OCI-LY7 (cell line): ENCODE measurements at regions not wholly inside any gene's neighbourhood (a gene's known extent, or its start where the extent isn't known, plus 50 kb on each side); places are given as distances from the start of the nearest gene placed in this dataset.

ENCODE experiments used
- BruUV-seq: library from RNA; stranded (reverse); fragments of 400-500 nt; replicated peaks from 2 replicates; lab custom pipeline; 2021; lab: Mats Ljungman, UMichigan
- CTCF ChIA-PET: fragments of 300-600 bp; sonication (Branson Sonifier 250); formaldehyde crosslinking; loops from one replicate; lab custom pipeline; 2022; ENCODE audit warnings: antibody characterized with exemption; ENCODE audit not compliant: unreplicated experiment; lab: Charles Lee
- POLR2A ChIA-PET: fragments of 300-600 bp; sonication (Branson Sonifier 250); formaldehyde crosslinking; loops from one replicate; lab custom pipeline; 2022; ENCODE audit warnings: antibody characterized with exemption; lab: Charles Lee
- DNase-seq: peaks from one replicate; pipeline ENCODE4 v3.0.0-alpha.2; 2015; ENCODE audit warnings: low spot score
- H2AFZ ChIP-seq: fragments of 200-600 bp; sonication (generic), shearing (Covaris generic); 2 replicates; pipeline ENCODE4 v1.6.1; 2014; ENCODE audit warnings: mild to moderate bottlenecking, antibody characterized with exemption, low read length, moderate library complexity
- H3K27ac ChIP-seq: fragments of 200-600 bp; sonication (generic); 2 replicates; pipeline ENCODE4 v1.5.1; 2014; ENCODE audit warnings: mixed run types, low read depth, mild to moderate bottlenecking, moderate library complexity, low read length, inconsistent platforms; ENCODE audit not compliant: poor library complexity, severe bottlenecking
- H3K36me3 ChIP-seq: fragments of 200-600 bp; sonication (generic); 2 replicates; pipeline ENCODE4 v1.6.1; 2014; ENCODE audit warnings: mild to moderate bottlenecking, antibody characterized with exemption, low read length, moderate library complexity, mixed read lengths; ENCODE audit not compliant: insufficient read depth
- H3K4me1 ChIP-seq: fragments of 200-600 bp; sonication (generic); 2 replicates; pipeline ENCODE4 v1.5.1; 2014; ENCODE audit warnings: mild to moderate bottlenecking, low read length; ENCODE audit not compliant: insufficient read depth, poor library complexity, severe bottlenecking
- H3K4me2 ChIP-seq: fragments of 200-600 bp; sonication (generic); 2 replicates; pipeline ENCODE4 v1.6.1; 2014; ENCODE audit warnings: mild to moderate bottlenecking, low read length
- H3K4me3 ChIP-seq: fragments of 200-600 bp; sonication (generic); 2 replicates; pipeline ENCODE4 v1.5.1; 2014; ENCODE audit warnings: mild to moderate bottlenecking, low read depth, low read length; ENCODE audit not compliant: poor library complexity, severe bottlenecking
- H3K79me2 ChIP-seq: fragments of 200-600 bp; sonication (generic); 2 replicates; pipeline ENCODE4 v1.6.1; 2016; ENCODE audit warnings: low read depth, mild to moderate bottlenecking, low read length, moderate library complexity, mixed read lengths; ENCODE audit not compliant: insufficient read depth
- H3K9me2 ChIP-seq: fragments of 200-600 bp; sonication (generic); 2 replicates; pipeline ENCODE4 v1.6.1; 2016; ENCODE audit warnings: mild to moderate bottlenecking, low read length, mixed read lengths; ENCODE audit not compliant: insufficient read depth
- H3K9me3 ChIP-seq: fragments of 200-600 bp; sonication (generic); 2 replicates; pipeline ENCODE4 v1.6.1; 2014; ENCODE audit warnings: mild to moderate bottlenecking, mixed run types, low read length, mixed read lengths
- H4K20me1 ChIP-seq: fragments of 200-600 bp; sonication (generic); 2 replicates; pipeline ENCODE4 v1.6.1; 2014; ENCODE audit warnings: mild to moderate bottlenecking, antibody characterized with exemption, low read length, moderate library complexity, mixed read lengths; ENCODE audit not compliant: insufficient read depth
- CTCF ChIP-seq: fragments of 200-600 bp; sonication (generic); conservative IDR thresholded peaks from 2 replicates; pipeline ENCODE4 v1.5.1; 2014; ENCODE audit warnings: mild to moderate bottlenecking, antibody characterized with exemption, low read length, moderate library complexity, mixed read lengths
- EZH2phosphoT487 ChIP-seq: fragments of 200-600 bp; sonication (generic); IDR thresholded peaks from 2 replicates; pipeline ENCODE4 v1.6.1; 2018; ENCODE audit warnings: low read depth, borderline replicate concordance, mild to moderate bottlenecking, mixed run types, antibody characterized with exemption, low read length, moderate library complexity, mixed read lengths
- intact Hi-C: fragments of 100-400 bp; cut with micrococcal nuclease; formaldehyde crosslinking; loops from one replicate; pipeline ENCODE4 v1.10.0; 2022; ENCODE audit not compliant: unreplicated experiment

GRCh38 chr2:8500124-8501054, 181.5 kb upstream of the ID2 start:
- CTCF ChIA-PET = interaction anchor here (0.6 kb wide), 1 partner anchor 64 kb away, joined by 3 read pairs; no protein-coding TSS in a partner anchor
- no TSS peak for BruUV-seq

DNA sequence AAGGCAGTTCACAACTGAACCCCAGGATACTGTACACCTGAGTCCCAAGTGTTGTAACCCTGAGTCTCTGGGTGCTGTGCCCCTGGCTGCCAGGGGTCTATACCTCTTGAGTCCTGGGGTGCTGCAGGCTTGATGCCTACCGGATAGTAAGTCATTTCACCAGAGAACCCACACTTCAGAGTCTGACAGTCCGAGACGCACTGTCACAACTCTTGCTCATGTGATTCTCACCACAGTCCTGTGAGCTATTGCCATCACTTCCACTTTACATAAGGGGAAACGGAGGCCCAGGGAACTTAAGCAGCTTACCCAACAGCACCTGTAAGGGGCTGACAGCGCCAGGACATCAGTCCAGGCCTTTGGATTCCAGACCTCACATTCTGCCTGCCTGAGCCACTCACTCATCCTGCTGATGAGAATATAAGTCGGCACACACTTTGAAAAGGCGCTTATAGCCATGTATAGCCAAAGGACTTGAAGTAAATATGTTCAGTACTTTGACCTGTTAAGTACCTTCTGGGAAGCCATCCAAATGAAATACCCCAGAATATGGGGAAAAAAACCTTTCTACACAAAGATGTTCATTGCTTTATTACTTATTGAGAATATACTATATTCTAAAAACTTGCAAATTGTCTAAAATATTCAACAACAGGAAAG, 180.7 kb upstream of the ID2 start:
- Histone ChIP-seq H3K4me1 (peaks cover 5% of the 10 kb centered on the region), H2AFZ (no peak overlapping the region), H3K79me2 (no peaks in the 10 kb centered on the region), H3K9me2 (no peaks in the 10 kb centered on the region), H3K36me3 (peaks cover 19% of the 10 kb centered on the region), H3K9me3 (no peaks in the 10 kb centered on the region), H4K20me1 (no peaks in the 10 kb centered on the region), H3K4me2 (no peak overlapping the region), H3K27ac (no peak overlapping the region), H3K4me3 (no peak overlapping the region)
- no peak for DNase-seq
- BruUV-seq = no TSS peak
- intact Hi-C loops = no loop called here
- no peak for TF ChIP-seq CTCF
- TF ChIP-seq EZH2phosphoT487 = no peak
- ChIA-PET CTCF (interaction anchor here (0.6 kb wide), 1 partner anchor 63 kb away, joined by 3 read pairs; no protein-coding TSS in a partner anchor), POLR2A (no interaction called here)

More at GRCh38 chr2:8500124-8501054, 181.5 kb upstream of the ID2 start:
- Histone ChIP-seq H3K4me1 (peaks cover 13% of the 10 kb centered on the region), H3K27ac (no peak overlapping the region), H3K4me2 (no peak overlapping the region), H3K9me3 (no peaks in the 10 kb centered on the region), H3K4me3 (no peak overlapping the region), H4K20me1 (no peaks in the 10 kb centered on the region), H3K36me3 (peaks cover 11% of the 10 kb centered on the region), H3K9me2 (no peaks in the 10 kb centered on the region), H3K79me2 (no peaks in the 10 kb centered on the region), H2AFZ (no peak overlapping the region)
- intact Hi-C loops = no loop called here
- POLR2A ChIA-PET = interaction anchor here (0.6 to 0.9 kb wide), 2 partner anchors 23 to 1799 kb away, joined by 3 read pairs; no protein-coding TSS in a partner anchor
- no peak for DNase-seq
- TF ChIP-seq EZH2phosphoT487 (no peak), CTCF (no peak)
